ENCODE measurements at regions not wholly inside any gene's neighbourhood (a gene's known extent, or its start where the extent isn't known, plus 50 kb on each side); places are given as distances from the start of the nearest gene placed in this dataset.

DNA sequence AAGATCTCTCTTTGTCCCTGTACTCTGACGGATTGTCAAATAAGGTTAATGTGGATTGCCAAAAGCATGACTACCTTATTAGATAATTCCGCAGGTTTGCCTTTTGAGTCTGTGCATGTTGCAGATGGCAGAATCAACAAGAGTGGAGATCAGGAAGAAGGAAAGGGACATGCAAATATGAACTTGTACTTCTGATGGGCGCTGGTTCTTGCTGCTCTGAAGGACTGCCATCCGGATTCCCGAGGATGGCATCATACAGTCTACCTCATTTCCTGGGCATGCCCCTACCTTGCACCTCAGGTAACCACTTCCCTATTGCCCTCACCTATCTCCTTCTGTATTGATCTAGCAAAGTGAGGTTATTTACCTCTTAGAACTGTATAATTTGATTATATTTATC is 504.2 kb downstream of the ACTL7B start:
- POLR2A ChIA-PET, result no interaction called here
- no peaks in the 10 kb centered on the region for H3K27me3 ChIP-seq (replicated peaks in 1 of 4; ENCODE audit: control extremely low read depth in 1 of 4, control insufficient read depth in 3 of 4, insufficient read depth in 4 of 4, low read length in 3 of 4)
- no peak overlapping the region for H3K9ac ChIP-seq (ENCODE audit: low read length)
- no peak overlapping the region for H2AFZ ChIP-seq (ENCODE audit: insufficient read depth, low read depth, low read length, poor library complexity, severe bottlenecking)
- H3K4me1 ChIP-seq (ENCODE audit: control insufficient read depth in 2 of 2, insufficient read depth in 2 of 2, low read length in 2 of 2), result no peaks in the 10 kb centered on the region
- 93% methylated on average over 3 of the region's 5 CpGs for WGBS (ENCODE audit: insufficient coverage)
- DNase-seq (no peak), ATAC-seq (ENCODE audit: low read depth) (no peak)
- no peak overlapping the region for H3K27ac Mint-ChIP-seq
- H3K36me3 ChIP-seq (replicated peaks in 1 of 2; ENCODE audit: control extremely low read depth in 1 of 2, control insufficient read depth in 1 of 2, extremely low read depth in 1 of 2, insufficient read depth in 2 of 2, low read length in 1 of 2), result no peaks in the 10 kb centered on the region
- no peaks in the 10 kb centered on the region for H3K9me3 ChIP-seq (ENCODE audit: control extremely low read depth in 1 of 3, control insufficient read depth in 2 of 3, insufficient read depth in 1 of 3, low read length in 2 of 3)
- H3K79me2 ChIP-seq (ENCODE audit: control insufficient read depth, insufficient read depth, low read length), result no peaks in the 10 kb centered on the region
- no peaks in the 10 kb centered on the region for H3K9me3 Mint-ChIP-seq (ENCODE audit: insufficient read depth)
- intact Hi-C loops (cut with micrococcal nuclease), result no loop called here
- H3K4me1 Mint-ChIP-seq, result no peaks in the 10 kb centered on the region
- no peak overlapping the region for H3K4me3 Mint-ChIP-seq
- no peak overlapping the region for H3K27ac ChIP-seq (ENCODE audit: low read length in 2 of 2)
- peaks cover 4% of the 10 kb centered on the region for H3K27me3 Mint-ChIP-seq
- CTCF ChIA-PET, result no interaction called here
- no peaks in the 10 kb centered on the region for H4K20me1 ChIP-seq (ENCODE audit: control insufficient read depth, insufficient read depth, low read length, poor library complexity, severe bottlenecking)
- TF ChIP-seq EZH2 (IDR thresholded peaks at IDR 0.05; ENCODE audit: borderline replicate concordance, insufficient read depth, low read depth, low read length, poor library complexity, severe bottlenecking), result no peak
- TF ChIP-seq, protein P1, sequence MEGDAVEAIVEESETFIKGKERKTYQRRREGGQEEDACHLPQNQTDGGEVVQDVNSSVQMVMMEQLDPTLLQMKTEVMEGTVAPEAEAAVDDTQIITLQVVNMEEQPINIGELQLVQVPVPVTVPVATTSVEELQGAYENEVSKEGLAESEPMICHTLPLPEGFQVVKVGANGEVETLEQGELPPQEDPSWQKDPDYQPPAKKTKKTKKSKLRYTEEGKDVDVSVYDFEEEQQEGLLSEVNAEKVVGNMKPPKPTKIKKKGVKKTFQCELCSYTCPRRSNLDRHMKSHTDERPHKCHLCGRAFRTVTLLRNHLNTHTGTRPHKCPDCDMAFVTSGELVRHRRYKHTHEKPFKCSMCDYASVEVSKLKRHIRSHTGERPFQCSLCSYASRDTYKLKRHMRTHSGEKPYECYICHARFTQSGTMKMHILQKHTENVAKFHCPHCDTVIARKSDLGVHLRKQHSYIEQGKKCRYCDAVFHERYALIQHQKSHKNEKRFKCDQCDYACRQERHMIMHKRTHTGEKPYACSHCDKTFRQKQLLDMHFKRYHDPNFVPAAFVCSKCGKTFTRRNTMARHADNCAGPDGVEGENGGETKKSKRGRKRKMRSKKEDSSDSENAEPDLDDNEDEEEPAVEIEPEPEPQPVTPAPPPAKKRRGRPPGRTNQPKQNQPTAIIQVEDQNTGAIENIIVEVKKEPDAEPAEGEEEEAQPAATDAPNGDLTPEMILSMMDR (IDR thresholded peaks at IDR 0.05), result no peak
- no peak overlapping the region for H3K4me2 ChIP-seq (replicated peaks; ENCODE audit: low read depth, low read length, poor library complexity, severe bottlenecking)
- H3K4me3 ChIP-seq (ENCODE audit: control extremely low read depth in 1 of 5, extremely low read depth in 1 of 5, insufficient read depth in 1 of 5, low read depth in 2 of 5, low read length in 4 of 5), result no peak overlapping the region

DNA sequence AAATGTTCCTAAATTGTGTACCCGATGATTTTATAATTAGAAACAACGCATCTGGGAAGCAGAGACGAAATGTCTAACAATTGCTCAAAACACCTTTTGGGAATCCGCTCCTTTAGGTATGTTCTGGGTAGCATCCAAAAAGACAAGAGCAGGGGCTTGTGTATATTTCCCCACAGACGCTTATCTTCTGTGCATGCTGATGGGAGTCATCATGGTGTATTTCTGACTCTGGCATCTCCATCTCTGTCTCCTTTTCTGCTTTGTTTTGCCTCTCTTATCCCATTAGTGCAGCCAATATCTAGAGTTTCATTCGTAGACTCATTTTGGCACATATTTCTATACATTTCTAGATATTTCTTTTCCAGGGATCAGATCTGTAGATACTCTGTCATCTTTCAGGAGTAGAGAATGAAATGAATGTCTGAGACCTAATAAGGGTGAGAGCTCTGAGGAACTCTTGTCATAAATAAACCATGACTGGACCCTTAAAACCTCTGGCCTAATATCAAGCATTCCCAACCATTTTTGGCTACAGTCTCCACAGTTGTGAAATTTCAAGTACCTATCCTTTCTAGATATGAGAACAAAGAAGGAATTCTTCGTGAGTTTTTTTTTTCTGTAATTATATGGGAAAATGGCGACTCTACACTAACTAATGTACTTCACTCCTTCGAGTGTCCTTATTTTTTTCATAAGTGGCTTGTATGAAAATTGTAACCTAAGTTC is 508.2 kb downstream of the ACTL7B start:
- no peak overlapping the region for H3K4me2 ChIP-seq (replicated peaks; ENCODE audit: low read depth, low read length, poor library complexity, severe bottlenecking)
- H3K9ac ChIP-seq (ENCODE audit: low read length), result no peak overlapping the region
- ChIA-PET CTCF (no interaction called here), POLR2A (no interaction called here)
- Mint-ChIP-seq H3K27ac (no peak overlapping the region), H3K27me3 (peaks cover 4% of the 10 kb centered on the region), H3K4me3 (no peak overlapping the region), H3K9me3 (ENCODE audit: insufficient read depth) (no peaks in the 10 kb centered on the region), H3K4me1 (no peaks in the 10 kb centered on the region)
- TF ChIP-seq EZH2 (IDR thresholded peaks at IDR 0.05; ENCODE audit: borderline replicate concordance, insufficient read depth, low read depth, low read length, poor library complexity, severe bottlenecking), result no peak
- TF ChIP-seq, protein P1 (IDR thresholded peaks at IDR 0.05), result no peak
- intact Hi-C loops (cut with micrococcal nuclease), result no loop called here
- H4K20me1 ChIP-seq (ENCODE audit: control insufficient read depth, insufficient read depth, low read length, poor library complexity, severe bottlenecking), result no peaks in the 10 kb centered on the region
- no peak overlapping the region for H3K27ac ChIP-seq (ENCODE audit: low read length in 2 of 2)
- H2AFZ ChIP-seq (ENCODE audit: insufficient read depth, low read depth, low read length, poor library complexity, severe bottlenecking), result no peak overlapping the region
- no peaks in the 10 kb centered on the region for H3K79me2 ChIP-seq (ENCODE audit: control insufficient read depth, insufficient read depth, low read length)
- no peaks in the 10 kb centered on the region for H3K36me3 ChIP-seq (replicated peaks in 1 of 2; ENCODE audit: control extremely low read depth in 1 of 2, control insufficient read depth in 1 of 2, extremely low read depth in 1 of 2, insufficient read depth in 2 of 2, low read length in 1 of 2)
- no peak for ATAC-seq (ENCODE audit: low read depth)
- H3K4me3 ChIP-seq (ENCODE audit: control extremely low read depth in 1 of 5, extremely low read depth in 1 of 5, insufficient read depth in 1 of 5, low read depth in 2 of 5, low read length in 4 of 5), result no peak overlapping the region
- no peaks in the 10 kb centered on the region for H3K9me3 ChIP-seq (ENCODE audit: control extremely low read depth in 1 of 3, control insufficient read depth in 2 of 3, insufficient read depth in 1 of 3, low read length in 2 of 3)
- no peaks in the 10 kb centered on the region for H3K27me3 ChIP-seq (replicated peaks in 1 of 4; ENCODE audit: control extremely low read depth in 1 of 4, control insufficient read depth in 3 of 4, insufficient read depth in 4 of 4, low read length in 3 of 4)
- no peak for DNase-seq
- WGBS (ENCODE audit: insufficient coverage), result 88% methylated on average over 5 of the region's 9 CpGs
- no peaks in the 10 kb centered on the region for H3K4me1 ChIP-seq (ENCODE audit: control insufficient read depth in 2 of 2, insufficient read depth in 2 of 2, low read length in 2 of 2)

All from B cell (primary cell).